Kidney (tissue), 13 donors: ENCODE measurements at regions not wholly inside any gene's neighbourhood (a gene's known extent, or its start where the extent isn't known, plus 50 kb on each side); places are given as distances from the start of the nearest gene placed in this dataset.
"Not testable (repeated sequence)": the region's sequence is repeated elsewhere in the genome, so short reads cannot be mapped to it uniquely, and the experiment has no call there.

Source experiments
- DNase-seq, 5 donors: peaks; one replicate each; pipeline ENCODE4 v3.0.0-alpha.2; 2013 to 2020
- FAIRE-seq: peaks from 2 replicates; lab custom pipeline; 2012; peaks lifted over from hg19 to GRCh38; lab: Jason Lieb, UNC
- H3K27ac ChIP-seq, 2 donors: one replicate each; pipeline ENCODE4 v1.7.0; 2013; ENCODE audit warnings: low read depth in 2 of 2, low read length in 2 of 2, inconsistent platforms in 1 of 2
- H3K27me3 ChIP-seq: one replicate; pipeline ENCODE4 v1.7.1; 2013; ENCODE audit warnings: low read length, inconsistent platforms; ENCODE audit not compliant: control insufficient read depth, insufficient read depth
- H3K36me3 ChIP-seq, 3 donors: one replicate each; pipeline versions ENCODE4 v1.7.0 to v1.7.1; 2013; ENCODE audit warnings: low read length in 3 of 3, control low read depth in 1 of 3, inconsistent platforms in 1 of 3; ENCODE audit not compliant: insufficient read depth in 3 of 3, control insufficient read depth in 2 of 3
- H3K4me1 ChIP-seq, 3 donors: one replicate each; pipeline versions ENCODE4 v1.7.0 to v1.7.1; 2013; ENCODE audit warnings: low read length in 3 of 3, inconsistent platforms in 1 of 3, low read depth in 1 of 3; ENCODE audit not compliant: control insufficient read depth in 2 of 3, insufficient read depth in 2 of 3
- H3K4me3 ChIP-seq, 3 donors: one replicate each; pipeline versions ENCODE4 v1.7.0 to v1.8.1; 2013; ENCODE audit warnings: low read length in 3 of 3, control low read depth in 1 of 3, inconsistent platforms in 1 of 3
- H3K9ac ChIP-seq, 3 donors: one replicate each; pipeline versions ENCODE4 v1.7.0 to v1.7.1; 2013; ENCODE audit warnings: low read length in 3 of 3, control low read depth in 1 of 3, inconsistent platforms in 1 of 3
- H3K9me3 ChIP-seq, 3 donors: one replicate each; pipeline versions ENCODE4 v1.7.0 to v1.7.1; 2013; ENCODE audit warnings: low read length in 3 of 3, control low read depth in 1 of 3, inconsistent platforms in 1 of 3; ENCODE audit not compliant: control insufficient read depth in 2 of 3, insufficient read depth in 1 of 3
- CTCF ChIP-seq: IDR thresholded peaks from 3 replicates; pipeline ENCODE4 v1.5.1; 2012; ENCODE audit warnings: mild to moderate bottlenecking, moderate library complexity, borderline replicate concordance; ENCODE audit not compliant: insufficient read depth; ENCODE audit errors: extremely low read depth
- intact Hi-C: fragments of 100-400 bp; cut with DNase I; formaldehyde crosslinking; loops from one replicate; pipeline ENCODE4 v1.11.1; 2022
- donor health status: control.
- donor health status: control.
- donor health status: control.
- donor health status: control.
- donor health status: control.
- donor health status: DM: yes; HTN: yes; CAD: no.
- donor health status: Normal renal cell carcinoma (clear cell type).

DNA sequence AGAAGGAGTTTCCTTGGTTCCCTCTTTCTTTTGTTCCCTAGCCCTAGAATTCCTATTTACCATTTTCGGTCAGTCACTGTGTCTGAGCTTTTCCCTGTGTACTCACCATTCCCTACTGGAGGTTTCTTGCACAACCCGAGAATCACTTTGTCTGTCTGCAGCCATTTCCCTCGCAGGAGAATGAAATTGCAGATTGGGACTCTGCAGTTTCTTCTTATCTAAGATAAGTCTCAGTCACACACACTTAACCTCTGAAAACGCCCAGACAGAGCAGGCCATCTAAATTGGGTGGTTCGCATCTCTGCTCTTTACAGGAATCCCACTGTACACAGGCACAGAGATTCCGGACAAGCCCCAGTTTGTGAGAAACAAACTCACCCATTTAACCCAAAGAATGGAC is 58.6 kb upstream of the CNTNAP2 start:
- FAIRE-seq (no peak), DNase-seq (no peak)
- Histone ChIP-seq H3K27me3 (no peaks in the 10 kb centered on the region), H3K9ac (no peak overlapping the region), H3K9me3 (no peaks in the 10 kb centered on the region), H3K4me3 (no peak overlapping the region), H3K36me3 (no peaks in the 10 kb centered on the region), H3K27ac (no peak overlapping the region), H3K4me1 (no peaks in the 10 kb centered on the region)
- no peak for TF ChIP-seq CTCF
- intact Hi-C loops, result no loop called here

DNA sequence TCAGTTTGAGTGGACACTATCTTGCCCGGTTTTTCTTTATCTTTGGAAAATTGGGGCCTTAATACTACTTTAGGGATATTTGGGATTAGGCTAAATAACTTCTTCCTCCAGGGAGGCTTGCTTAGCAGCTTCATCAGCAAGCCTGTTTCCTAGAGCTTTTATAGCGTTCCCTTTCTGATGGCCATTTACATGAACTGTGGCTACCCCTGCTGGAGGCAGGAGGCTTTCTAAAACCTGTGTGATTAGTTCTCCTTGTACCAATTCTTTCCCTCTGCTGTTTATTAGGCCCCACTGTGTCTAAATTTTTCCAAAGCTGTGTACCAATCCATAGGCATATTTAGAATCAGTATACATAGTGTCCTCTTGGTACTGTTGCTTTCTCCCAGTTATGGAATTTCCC is 61.7 kb upstream of the CNTNAP2 start:
- H3K9ac ChIP-seq, result no peak overlapping the region
- DNase-seq, result no peak
- H3K27me3 ChIP-seq, result no peaks in the 10 kb centered on the region
- H3K27ac ChIP-seq, result no peak overlapping the region
- no peak for TF ChIP-seq CTCF
- intact Hi-C loops, result no loop called here
- no peak for FAIRE-seq
- no peaks in the 10 kb centered on the region for H3K36me3 ChIP-seq
- H3K4me3 ChIP-seq, result no peak overlapping the region
- H3K4me1 ChIP-seq, result no peaks in the 10 kb centered on the region
- H3K9me3 ChIP-seq, result no peaks in the 10 kb centered on the region

GRCh38 chr7:146053492-146053891 is 63.1 kb upstream of the CNTNAP2 start:
- no peaks in the 10 kb centered on the region for H3K4me1 ChIP-seq
- no peaks in the 10 kb centered on the region for H3K27me3 ChIP-seq
- no peak for FAIRE-seq
- no peaks in the 10 kb centered on the region for H3K9me3 ChIP-seq
- intact Hi-C loops, result no loop called here
- H3K36me3 ChIP-seq, result no peaks in the 10 kb centered on the region
- no peak overlapping the region for H3K9ac ChIP-seq
- no peak for DNase-seq
- H3K27ac ChIP-seq, result no peak overlapping the region
- H3K4me3 ChIP-seq, result no peak overlapping the region
- no peak for TF ChIP-seq CTCF

DNA sequence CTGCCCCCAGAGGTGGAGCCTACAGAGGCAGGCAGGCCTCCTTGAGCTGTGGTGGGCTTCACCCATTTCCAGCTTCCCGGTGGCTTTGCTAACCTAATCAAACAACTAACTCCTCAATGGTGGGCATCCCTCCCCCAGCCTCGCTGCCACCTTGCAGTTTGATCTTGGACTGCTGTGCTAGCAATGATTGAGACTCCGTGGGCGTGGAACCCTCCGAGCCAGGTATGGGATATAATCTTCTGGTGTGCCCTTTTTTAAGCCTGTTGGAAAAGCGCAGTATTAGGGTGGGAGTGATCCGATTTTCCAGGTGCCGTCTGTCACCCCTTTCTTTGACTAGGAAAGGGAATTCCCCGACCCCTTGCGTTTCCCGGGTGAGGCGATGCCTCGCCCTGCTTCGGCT is 73.3 kb upstream of the CNTNAP2 start:
- FAIRE-seq, H3K4me1 ChIP-seq, H3K36me3 ChIP-seq, H3K9me3 ChIP-seq, H3K27ac ChIP-seq, H3K9ac ChIP-seq, H3K27me3 ChIP-seq, H3K4me3 ChIP-seq, intact Hi-C loops, DNase-seq: not testable (repeated sequence)
